ENCODE measurements at regions not wholly inside any gene's neighbourhood (a gene's known extent, or its start where the extent isn't known, plus 50 kb on each side); places are given as distances from the start of the nearest gene placed in this dataset.

DNA sequence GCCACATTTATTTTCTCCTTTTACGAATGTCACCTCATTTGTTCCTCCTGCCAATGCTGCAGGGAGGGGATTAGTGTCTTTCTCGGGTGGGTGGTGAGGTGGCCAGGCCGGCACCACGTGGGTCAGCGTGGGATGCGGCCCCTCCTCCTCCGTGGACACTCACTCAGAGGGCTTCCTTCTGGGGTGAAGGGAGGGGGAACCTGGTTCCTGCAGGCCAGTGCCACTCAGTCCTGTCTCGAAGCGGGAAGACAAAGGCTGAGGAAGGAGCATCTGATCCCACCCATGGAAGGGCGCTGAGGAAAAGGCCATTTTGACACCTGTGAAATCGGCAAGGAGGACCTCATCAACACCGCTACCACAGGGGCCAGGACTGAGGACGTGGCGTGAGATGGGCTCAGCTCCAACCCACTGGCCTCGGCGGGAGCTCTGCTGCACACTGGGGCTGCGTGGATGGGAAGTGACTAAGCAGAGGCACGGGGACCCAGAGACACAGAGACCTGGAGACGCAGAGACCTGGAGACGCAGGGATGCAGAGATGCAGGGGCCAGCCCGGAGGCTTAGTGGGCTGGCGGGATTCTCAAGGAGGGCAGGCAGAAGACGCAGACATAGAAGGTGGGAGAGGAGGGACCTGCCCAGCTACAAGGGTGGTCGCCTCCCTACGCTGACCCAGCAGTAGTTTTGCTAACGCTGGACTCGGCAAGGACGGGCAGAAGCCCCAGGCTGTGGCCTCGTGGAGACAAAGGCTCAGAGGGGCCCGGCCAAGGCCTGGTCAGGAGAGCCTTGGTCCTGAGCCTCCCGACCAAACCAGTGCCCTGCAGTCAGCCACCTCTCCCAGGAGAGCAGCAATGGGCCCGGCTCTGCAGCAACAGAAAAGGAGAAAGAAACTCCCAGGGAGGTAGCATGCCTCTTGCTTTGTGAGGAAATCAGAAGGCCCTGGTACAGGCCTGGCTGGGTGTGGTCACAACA is 1071.2 kb downstream of the BRD1 start:
- TF ChIP-seq CTCF (IDR thresholded peaks at IDR 0.05) (no peak), POLR2A (IDR thresholded peaks at IDR 0.05) (no peak)
